H1 (cell line): ENCODE measurements at regions not wholly inside any gene's neighbourhood (a gene's known extent, or its start where the extent isn't known, plus 50 kb on each side); places are given as distances from the start of the nearest gene placed in this dataset.

Experiments
- BCL11A ChIP-seq, 2 experiments: IDR thresholded peaks; one replicate each; pipeline ENCODE4 v1.6.1; 2011; ENCODE audit warnings: low read depth in 2 of 2, low read length in 2 of 2, mild to moderate bottlenecking in 2 of 2
- EGR1 ChIP-seq: IDR thresholded peaks from 2 replicates; pipeline ENCODE4 v1.6.1; 2011; ENCODE audit warnings: low read depth, low read length, borderline replicate concordance
- FOSL1 ChIP-seq: IDR thresholded peaks from 2 replicates; pipeline ENCODE4 v1.6.1; 2011; ENCODE audit warnings: mild to moderate bottlenecking, low read depth, low read length, moderate library complexity; ENCODE audit not compliant: insufficient read depth
- SIX5 ChIP-seq: IDR thresholded peaks from 2 replicates; pipeline ENCODE4 v1.6.1; 2011; ENCODE audit warnings: mild to moderate bottlenecking, low read depth, low read length
- TF ChIP-seq, protein P1 (sequence below): fragments of 300-600 bp; sonication (generic); IDR thresholded peaks from 2 replicates; pipeline ENCODE4 v1.7.1; 2012; ENCODE audit warnings: low read length, moderate library complexity, mild to moderate bottlenecking, inconsistent platforms; ENCODE audit not compliant: insufficient replicate concordance
- TF ChIP-seq, protein P2 (sequence below), 3 experiments: IDR thresholded peaks; 1 replicate in 2 of 3; 2 replicates in 1 of 3; pipeline versions ENCODE4 v1.5.1 to v1.6.1; 2011; ENCODE audit warnings: low read length in 3 of 3, mild to moderate bottlenecking in 3 of 3, inconsistent platforms in 2 of 3, low read depth in 1 of 3, moderate library complexity in 1 of 3; ENCODE audit not compliant: insufficient read depth in 1 of 3; ENCODE audit errors: control extremely low read depth in 1 of 3
- TF ChIP-seq, protein P3 (sequence below): IDR thresholded peaks from 2 replicates; pipeline ENCODE4 v1.6.1; 2012; ENCODE audit warnings: inconsistent platforms
- TF ChIP-seq, protein P4 (sequence below): IDR thresholded peaks from 2 replicates; pipeline ENCODE4 v1.6.1; 2011; ENCODE audit warnings: low read depth, mild to moderate bottlenecking, low read length; ENCODE audit not compliant: insufficient read depth

DNA sequence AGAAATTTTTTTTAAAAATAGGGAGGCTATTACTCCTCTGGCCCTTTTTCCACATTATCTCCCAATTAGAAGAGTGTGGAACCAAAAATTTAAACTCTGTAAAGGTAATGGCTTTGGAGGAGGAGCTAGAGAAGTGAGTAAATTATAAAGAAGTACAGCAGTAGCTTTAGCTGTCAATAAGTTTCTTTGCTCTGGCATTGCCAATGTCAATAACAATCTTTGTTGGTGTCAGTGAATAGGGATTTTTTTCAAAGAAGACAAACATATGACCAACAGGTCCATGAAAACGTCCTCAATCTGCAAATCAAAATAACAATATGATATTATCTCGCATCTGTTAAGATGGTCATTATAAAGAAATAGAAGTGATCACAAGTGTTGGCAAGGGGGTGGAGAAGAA, 227.1 kb upstream of the MBL2 start (continued):
- TF ChIP-seq, protein P1, sequence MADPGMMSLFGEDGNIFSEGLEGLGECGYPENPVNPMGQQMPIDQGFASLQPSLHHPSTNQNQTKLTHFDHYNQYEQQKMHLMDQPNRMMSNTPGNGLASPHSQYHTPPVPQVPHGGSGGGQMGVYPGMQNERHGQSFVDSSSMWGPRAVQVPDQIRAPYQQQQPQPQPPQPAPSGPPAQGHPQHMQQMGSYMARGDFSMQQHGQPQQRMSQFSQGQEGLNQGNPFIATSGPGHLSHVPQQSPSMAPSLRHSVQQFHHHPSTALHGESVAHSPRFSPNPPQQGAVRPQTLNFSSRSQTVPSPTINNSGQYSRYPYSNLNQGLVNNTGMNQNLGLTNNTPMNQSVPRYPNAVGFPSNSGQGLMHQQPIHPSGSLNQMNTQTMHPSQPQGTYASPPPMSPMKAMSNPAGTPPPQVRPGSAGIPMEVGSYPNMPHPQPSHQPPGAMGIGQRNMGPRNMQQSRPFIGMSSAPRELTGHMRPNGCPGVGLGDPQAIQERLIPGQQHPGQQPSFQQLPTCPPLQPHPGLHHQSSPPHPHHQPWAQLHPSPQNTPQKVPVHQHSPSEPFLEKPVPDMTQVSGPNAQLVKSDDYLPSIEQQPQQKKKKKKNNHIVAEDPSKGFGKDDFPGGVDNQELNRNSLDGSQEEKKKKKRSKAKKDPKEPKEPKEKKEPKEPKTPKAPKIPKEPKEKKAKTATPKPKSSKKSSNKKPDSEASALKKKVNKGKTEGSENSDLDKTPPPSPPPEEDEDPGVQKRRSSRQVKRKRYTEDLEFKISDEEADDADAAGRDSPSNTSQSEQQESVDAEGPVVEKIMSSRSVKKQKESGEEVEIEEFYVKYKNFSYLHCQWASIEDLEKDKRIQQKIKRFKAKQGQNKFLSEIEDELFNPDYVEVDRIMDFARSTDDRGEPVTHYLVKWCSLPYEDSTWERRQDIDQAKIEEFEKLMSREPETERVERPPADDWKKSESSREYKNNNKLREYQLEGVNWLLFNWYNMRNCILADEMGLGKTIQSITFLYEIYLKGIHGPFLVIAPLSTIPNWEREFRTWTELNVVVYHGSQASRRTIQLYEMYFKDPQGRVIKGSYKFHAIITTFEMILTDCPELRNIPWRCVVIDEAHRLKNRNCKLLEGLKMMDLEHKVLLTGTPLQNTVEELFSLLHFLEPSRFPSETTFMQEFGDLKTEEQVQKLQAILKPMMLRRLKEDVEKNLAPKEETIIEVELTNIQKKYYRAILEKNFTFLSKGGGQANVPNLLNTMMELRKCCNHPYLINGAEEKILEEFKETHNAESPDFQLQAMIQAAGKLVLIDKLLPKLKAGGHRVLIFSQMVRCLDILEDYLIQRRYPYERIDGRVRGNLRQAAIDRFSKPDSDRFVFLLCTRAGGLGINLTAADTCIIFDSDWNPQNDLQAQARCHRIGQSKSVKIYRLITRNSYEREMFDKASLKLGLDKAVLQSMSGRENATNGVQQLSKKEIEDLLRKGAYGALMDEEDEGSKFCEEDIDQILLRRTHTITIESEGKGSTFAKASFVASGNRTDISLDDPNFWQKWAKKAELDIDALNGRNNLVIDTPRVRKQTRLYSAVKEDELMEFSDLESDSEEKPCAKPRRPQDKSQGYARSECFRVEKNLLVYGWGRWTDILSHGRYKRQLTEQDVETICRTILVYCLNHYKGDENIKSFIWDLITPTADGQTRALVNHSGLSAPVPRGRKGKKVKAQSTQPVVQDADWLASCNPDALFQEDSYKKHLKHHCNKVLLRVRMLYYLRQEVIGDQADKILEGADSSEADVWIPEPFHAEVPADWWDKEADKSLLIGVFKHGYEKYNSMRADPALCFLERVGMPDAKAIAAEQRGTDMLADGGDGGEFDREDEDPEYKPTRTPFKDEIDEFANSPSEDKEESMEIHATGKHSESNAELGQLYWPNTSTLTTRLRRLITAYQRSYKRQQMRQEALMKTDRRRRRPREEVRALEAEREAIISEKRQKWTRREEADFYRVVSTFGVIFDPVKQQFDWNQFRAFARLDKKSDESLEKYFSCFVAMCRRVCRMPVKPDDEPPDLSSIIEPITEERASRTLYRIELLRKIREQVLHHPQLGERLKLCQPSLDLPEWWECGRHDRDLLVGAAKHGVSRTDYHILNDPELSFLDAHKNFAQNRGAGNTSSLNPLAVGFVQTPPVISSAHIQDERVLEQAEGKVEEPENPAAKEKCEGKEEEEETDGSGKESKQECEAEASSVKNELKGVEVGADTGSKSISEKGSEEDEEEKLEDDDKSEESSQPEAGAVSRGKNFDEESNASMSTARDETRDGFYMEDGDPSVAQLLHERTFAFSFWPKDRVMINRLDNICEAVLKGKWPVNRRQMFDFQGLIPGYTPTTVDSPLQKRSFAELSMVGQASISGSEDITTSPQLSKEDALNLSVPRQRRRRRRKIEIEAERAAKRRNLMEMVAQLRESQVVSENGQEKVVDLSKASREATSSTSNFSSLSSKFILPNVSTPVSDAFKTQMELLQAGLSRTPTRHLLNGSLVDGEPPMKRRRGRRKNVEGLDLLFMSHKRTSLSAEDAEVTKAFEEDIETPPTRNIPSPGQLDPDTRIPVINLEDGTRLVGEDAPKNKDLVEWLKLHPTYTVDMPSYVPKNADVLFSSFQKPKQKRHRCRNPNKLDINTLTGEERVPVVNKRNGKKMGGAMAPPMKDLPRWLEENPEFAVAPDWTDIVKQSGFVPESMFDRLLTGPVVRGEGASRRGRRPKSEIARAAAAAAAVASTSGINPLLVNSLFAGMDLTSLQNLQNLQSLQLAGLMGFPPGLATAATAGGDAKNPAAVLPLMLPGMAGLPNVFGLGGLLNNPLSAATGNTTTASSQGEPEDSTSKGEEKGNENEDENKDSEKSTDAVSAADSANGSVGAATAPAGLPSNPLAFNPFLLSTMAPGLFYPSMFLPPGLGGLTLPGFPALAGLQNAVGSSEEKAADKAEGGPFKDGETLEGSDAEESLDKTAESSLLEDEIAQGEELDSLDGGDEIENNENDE, result no peak
- TF ChIP-seq, protein P2, sequence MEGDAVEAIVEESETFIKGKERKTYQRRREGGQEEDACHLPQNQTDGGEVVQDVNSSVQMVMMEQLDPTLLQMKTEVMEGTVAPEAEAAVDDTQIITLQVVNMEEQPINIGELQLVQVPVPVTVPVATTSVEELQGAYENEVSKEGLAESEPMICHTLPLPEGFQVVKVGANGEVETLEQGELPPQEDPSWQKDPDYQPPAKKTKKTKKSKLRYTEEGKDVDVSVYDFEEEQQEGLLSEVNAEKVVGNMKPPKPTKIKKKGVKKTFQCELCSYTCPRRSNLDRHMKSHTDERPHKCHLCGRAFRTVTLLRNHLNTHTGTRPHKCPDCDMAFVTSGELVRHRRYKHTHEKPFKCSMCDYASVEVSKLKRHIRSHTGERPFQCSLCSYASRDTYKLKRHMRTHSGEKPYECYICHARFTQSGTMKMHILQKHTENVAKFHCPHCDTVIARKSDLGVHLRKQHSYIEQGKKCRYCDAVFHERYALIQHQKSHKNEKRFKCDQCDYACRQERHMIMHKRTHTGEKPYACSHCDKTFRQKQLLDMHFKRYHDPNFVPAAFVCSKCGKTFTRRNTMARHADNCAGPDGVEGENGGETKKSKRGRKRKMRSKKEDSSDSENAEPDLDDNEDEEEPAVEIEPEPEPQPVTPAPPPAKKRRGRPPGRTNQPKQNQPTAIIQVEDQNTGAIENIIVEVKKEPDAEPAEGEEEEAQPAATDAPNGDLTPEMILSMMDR (IDR thresholded peaks at IDR 0.05; ENCODE audit: control extremely low read depth in 1 of 3, insufficient read depth in 1 of 3, low read depth in 1 of 3, low read length in 3 of 3), result no peak
- TF ChIP-seq, protein P3, sequence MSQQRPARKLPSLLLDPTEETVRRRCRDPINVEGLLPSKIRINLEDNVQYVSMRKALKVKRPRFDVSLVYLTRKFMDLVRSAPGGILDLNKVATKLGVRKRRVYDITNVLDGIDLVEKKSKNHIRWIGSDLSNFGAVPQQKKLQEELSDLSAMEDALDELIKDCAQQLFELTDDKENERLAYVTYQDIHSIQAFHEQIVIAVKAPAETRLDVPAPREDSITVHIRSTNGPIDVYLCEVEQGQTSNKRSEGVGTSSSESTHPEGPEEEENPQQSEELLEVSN, result no peak
- TF ChIP-seq, protein P4, sequence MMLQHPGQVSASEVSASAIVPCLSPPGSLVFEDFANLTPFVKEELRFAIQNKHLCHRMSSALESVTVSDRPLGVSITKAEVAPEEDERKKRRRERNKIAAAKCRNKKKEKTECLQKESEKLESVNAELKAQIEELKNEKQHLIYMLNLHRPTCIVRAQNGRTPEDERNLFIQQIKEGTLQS, result no peak
- TF ChIP-seq EGR1, result no peak
- no peak for TF ChIP-seq BCL11A (IDR thresholded peaks at IDR 0.05; ENCODE audit: low read depth in 2 of 2, low read length in 2 of 2)
- no peak for TF ChIP-seq SIX5
- TF ChIP-seq FOSL1, result no peak
